Stimulated activated CD8-positive, alpha-beta memory T cell treated with anti-CD3 and anti-CD28 coated beads, Interleukin-4, amount 100 ng/mL, for 1 hour (primary cell): ENCODE measurements at regions not wholly inside any gene's neighbourhood (a gene's known extent, or its start where the extent isn't known, plus 50 kb on each side); places are given as distances from the start of the nearest gene placed in this dataset.
"Not testable (repeated sequence)": the region's sequence is repeated elsewhere in the genome, so short reads cannot be mapped to it uniquely, and the experiment has no call there.

ENCODE experiments used
- DNase-seq, 2 donors: peaks; one replicate each; pipeline ENCODE4 v3.0.0-alpha.2; 2020; ENCODE audit warnings: low read depth in 2 of 2, low spot score in 1 of 2

GRCh38 chr10:30703446-30703845 is 73.9 kb upstream of the LYZL2 start:
- not testable (repeated sequence) for DNase-seq

- DNase-seq, result no peak
These were observed 73.3 kb upstream of the LYZL2 start for GRCh38 chr10:30702860-30703259.

GRCh38 chr10:30701451-30702173 is 72.1 kb upstream of the LYZL2 start:
- DNase-seq, result peak in 1 of 2 donors; percentile 45

DNA sequence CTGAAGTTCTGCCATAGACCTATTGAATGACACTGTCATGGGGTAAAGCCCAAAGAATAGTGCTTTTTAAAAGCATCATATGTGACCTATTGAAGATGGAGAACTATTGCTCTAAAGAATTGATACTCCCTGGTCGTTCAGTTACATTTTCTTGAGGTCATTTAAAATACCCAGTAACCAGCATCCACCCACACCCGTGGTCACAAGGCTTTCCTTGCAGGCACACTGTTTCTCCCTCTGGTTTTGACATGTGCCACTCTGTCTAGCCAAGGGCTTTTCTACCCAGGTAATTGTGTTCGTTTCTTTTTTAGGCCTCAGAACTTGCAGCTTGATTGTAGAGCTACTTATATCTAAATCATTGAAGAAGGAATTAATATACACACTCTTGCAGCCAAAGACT is 68.3 kb upstream of the LYZL2 start:
- no peak for DNase-seq

GRCh38 chr10:30697221-30697620 is 67.7 kb upstream of the LYZL2 start:
- not testable (repeated sequence) for DNase-seq

- not testable (repeated sequence) for DNase-seq
These were observed 67.0 kb upstream of the LYZL2 start for GRCh38 chr10:30696416-30697185.

DNA sequence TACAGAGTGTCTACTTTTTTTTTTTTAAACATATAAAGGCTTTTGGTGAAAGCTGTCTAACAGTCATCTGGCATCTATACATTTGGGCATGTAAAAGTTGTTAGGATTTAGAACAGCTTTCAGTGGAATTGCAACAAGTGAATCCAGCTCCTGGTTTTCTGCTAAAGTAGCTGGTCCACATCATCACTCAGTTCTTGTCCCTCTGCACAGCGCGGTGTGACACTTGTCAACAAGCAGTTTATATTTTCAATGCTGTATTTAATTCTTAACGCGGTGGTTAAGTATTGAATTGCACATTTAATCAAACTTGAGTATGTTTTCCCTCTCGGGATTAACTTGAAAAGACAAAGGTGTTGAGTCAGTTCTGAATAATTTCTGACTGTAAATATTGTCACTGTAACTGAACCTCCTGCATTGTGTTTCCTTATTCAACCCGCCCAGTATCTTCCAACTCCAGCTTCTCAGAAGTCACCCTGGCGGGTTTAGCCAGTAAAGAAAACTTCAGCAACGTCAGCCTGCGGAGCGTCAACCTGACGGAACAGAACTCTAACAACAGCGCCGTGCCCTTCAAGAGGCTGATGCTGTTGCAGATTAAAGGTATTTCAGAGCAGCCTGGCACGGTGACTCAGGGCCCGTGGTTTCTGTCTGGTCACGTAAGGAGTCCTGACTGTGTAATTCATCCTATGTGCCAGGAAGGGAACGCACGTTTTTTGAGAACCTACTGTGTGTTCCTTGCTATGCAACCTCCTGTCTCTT is 66.1 kb upstream of the LYZL2 start:
- peak in 1 of 2 donors; percentile 47 for DNase-seq

GRCh38 chr10:30694518-30695228 is 65.1 kb upstream of the LYZL2 start:
- no peak for DNase-seq

DNA sequence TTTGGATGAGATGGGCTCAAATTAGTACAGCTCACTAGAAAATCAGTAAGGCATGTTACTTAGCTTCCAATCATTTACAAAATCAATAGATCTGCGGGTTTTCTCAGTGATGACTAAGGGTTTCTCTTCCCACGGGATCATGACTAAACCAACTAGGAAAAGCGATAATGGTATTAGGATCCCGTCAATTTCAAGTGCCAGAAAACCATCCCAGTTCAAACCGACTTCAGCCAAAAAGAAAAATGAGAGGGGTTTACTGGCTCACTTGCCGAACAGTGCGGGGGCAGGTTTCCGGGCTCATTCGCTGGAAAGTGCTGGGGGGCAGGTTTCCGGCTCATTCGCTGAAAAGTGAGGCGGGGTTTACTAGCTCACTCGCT is 62.1 kb upstream of the LYZL2 start:
- no peak for DNase-seq

DNA sequence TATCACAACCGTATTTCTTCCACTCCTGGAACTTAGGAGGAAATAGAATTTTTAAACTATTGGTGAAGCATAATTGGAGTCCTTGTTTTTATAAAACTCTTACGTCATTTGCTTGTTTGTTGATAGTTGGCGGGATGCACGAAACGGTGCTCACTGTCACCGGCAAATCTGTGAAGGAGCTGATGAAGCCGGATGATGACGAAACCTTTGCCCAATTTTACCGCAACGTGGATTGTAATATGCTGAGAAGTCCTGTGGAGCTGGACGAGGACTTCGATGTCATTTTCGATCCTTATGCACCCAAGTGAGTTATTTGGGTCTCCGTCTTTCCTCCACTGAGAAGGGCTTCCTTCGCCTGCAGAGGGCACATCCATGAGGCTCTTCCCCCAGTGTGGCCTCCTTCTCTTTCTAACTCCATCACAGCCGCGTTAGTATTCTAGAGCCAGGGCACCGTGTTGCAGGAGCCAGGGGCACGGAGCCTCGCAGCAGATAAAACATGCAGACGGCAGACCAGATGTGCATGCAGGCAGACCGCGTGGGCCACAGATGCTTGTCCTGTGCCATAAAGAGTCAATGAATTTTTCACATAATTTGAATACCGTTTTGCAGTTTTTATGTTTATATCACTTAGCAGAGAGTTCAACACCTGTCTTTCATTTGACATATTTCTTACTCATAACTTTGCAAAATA is 61.5 kb upstream of the LYZL2 start:
- DNase-seq, result not testable (repeated sequence)

GRCh38 chr10:30688456-30688855 is 58.9 kb upstream of the LYZL2 start:
- no peak for DNase-seq

DNA sequence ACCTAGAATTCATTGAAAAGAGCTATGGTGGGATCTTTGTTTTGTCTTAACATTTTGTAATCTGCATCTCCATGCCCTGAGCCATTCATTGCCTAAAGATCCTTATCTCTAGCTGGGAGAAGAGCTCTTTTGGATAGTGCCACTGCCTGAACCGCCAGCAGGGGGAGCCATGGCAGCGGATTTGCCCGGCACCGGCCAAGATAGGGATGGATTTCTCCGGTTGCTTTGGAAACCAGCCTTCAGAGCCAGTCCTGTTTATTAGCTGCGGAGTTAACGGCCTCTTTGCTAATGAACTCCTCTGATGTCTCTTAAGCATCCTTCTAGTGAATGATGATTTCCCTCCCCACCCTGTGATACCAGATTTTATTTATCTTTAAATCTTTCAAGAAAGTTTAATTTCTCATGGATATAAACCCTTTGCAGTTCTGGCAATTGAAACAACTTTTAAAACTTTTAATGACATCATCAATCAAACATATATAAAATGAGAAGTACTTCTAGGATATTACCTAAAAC is 58.2 kb upstream of the LYZL2 start:
- DNase-seq, result peak; percentile 63 to 69

GRCh38 chr10:30686708-30687107 is 57.2 kb upstream of the LYZL2 start:
- no peak for DNase-seq

DNA sequence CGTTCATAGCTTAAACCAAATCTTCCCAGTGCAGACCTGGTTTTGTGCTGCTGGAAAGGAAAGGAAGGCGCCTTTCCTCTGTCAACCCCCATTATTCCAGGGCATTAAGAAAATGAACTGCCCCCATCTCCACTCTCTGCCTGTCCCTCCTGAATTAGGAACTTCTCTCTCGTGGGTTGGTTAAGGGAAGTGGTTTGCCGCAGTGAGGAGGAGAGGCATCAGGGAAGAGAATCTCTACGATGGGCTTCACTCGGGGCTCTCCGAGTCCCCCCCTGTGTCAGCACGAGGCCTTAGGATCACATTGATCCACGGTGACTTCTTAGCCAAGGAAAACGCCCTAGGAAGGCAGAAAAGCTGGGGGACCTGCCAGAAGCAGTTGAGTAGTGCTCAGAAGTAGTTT is 53.9 kb upstream of the LYZL2 start:
- no peak for DNase-seq

DNA sequence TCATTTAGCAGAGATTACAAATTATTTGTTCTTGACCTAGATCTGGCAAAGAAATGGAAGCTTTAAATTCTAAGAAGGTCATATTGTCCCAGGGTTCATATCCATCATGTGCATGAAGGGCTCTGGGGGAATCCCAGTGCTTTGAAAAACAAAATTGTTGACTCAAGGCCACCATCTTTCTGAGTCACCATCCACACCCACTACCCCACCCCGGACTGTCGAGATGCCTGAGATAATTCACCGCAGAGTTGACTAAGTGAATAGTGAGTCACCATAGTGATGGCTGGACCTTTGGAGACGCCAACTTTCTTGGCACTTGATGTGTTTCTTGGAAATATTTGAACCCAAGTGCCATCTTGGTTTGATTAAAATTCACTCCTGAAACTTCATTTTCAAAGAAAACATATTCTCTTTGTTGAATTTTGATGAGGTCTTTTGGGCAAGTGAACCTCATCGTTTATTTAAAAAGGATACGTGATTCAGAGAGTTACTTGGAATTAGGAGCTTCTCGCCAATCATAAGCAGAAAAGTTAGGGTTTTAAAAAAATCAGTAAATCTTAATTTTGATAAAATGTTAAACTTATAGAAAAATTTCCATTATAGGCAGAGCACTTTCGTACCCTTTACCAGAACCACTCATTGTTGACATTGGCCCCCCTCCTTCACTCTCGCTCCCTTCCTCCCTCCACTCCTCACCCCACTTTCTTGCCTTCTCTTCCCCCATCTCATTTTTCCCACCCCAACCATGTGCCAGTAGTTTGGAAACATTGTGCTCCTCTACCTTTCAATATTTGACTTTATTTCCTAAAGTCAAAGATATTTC is 53.0 kb upstream of the LYZL2 start:
- not testable (repeated sequence) for DNase-seq

- DNase-seq, result no peak
These were observed 51.4 kb upstream of the LYZL2 start for GRCh38 chr10:30680908-30681307.
